ENCODE measurements at regions not wholly inside any gene's neighbourhood (a gene's known extent, or its start where the extent isn't known, plus 50 kb on each side); places are given as distances from the start of the nearest gene placed in this dataset.

GRCh38 chr11:27201454-27202302 lies 161.1 kb downstream of the BBOX1 start:
- TF ChIP-seq TAF1 (IDR thresholded peaks at IDR 0.05; ENCODE audit: borderline replicate concordance, insufficient read depth, low read length) (peak; percentile 77; the same call in 1 of the 2 replicates), FOXP2 (optimal IDR thresholded peaks at IDR 0.05; ENCODE audit: borderline replicate concordance, extremely low read depth, extremely low read length, insufficient read depth) (no peak), POLR2AphosphoS5 (IDR thresholded peaks at IDR 0.05; ENCODE audit: low read depth, low read length) (peak; percentile 58; the same call in 1 of the 2 replicates), SIN3A (IDR thresholded peaks at IDR 0.05; ENCODE audit: borderline replicate concordance, insufficient read depth, low read length) (peak; percentile 43; the same call in 1 of the 2 replicates), REST (IDR thresholded peaks at IDR 0.05; ENCODE audit: insufficient read depth in 1 of 2, low read depth in 2 of 2, low read length in 2 of 2) (peak in 1 of 2 experiments; percentile 37; a peak in 1 of 4 replicates)

GRCh38 chr11:27200779-27201453 lies 160.3 kb downstream of the BBOX1 start:
- TF ChIP-seq FOXP2 (optimal IDR thresholded peaks at IDR 0.05; ENCODE audit: borderline replicate concordance, extremely low read depth, extremely low read length, insufficient read depth) (no peak), REST (IDR thresholded peaks at IDR 0.05; ENCODE audit: insufficient read depth in 1 of 2, low read depth in 2 of 2, low read length in 2 of 2) (no peak), POLR2AphosphoS5 (IDR thresholded peaks at IDR 0.05; ENCODE audit: low read depth, low read length) (no peak), SIN3A (IDR thresholded peaks at IDR 0.05; ENCODE audit: borderline replicate concordance, insufficient read depth, low read length) (peak; percentile 80; the same call in 1 of the 2 replicates)

- TF ChIP-seq SIN3A (IDR thresholded peaks at IDR 0.05; ENCODE audit: borderline replicate concordance, insufficient read depth, low read length) (peak; percentile 68; the same call in 1 of the 2 replicates), FOXP2 (optimal IDR thresholded peaks at IDR 0.05; ENCODE audit: borderline replicate concordance, extremely low read depth, extremely low read length, insufficient read depth) (no peak), POLR2AphosphoS5 (IDR thresholded peaks at IDR 0.05; ENCODE audit: low read depth, low read length) (peak; percentile 66)
Measured at GRCh38 chr11:27196203-27196897, 155.7 kb downstream of the BBOX1 start.

DNA sequence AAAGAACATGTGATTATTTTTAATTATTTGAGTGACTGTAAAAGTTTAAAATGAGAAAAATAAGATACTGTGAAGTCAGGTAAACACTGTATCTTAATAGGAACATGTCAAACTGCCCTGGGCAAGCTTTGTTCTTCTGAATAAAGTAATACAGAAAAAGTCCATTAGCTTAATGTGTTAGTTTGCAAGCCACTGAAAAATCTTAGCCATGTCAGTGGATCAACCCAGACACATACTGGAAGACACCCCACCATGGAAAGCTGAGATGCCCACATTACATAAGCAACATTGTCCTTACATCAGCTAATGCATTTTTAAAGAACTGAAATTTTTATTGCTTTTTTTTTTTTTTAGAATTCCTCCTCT lies 155.2 kb downstream of the BBOX1 start:
- TF ChIP-seq FOXP2 (optimal IDR thresholded peaks at IDR 0.05; ENCODE audit: borderline replicate concordance, extremely low read depth, extremely low read length, insufficient read depth), result no peak

DNA sequence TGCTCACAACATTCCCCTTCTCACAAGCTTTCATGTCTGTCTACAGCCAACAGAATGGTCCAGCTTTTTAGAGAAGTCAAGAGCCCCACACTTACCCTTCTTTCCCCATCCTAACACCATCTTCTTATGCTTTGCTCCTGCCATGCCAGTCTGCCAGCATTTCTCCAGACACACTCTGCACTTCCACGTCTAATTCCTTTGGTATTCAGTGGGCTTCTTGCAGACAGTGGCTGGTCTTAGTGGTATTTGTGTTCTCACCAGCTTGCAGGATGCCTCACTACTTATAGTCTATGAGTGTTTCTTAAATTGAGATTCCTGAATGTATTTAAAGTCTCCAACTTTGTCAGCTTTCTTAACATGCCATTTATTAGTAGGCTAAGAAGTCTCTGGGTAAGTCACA lies 154.4 kb downstream of the BBOX1 start:
- TF ChIP-seq TAF1 (IDR thresholded peaks at IDR 0.05; ENCODE audit: borderline replicate concordance, insufficient read depth, low read length) (no peak), FOXP2 (optimal IDR thresholded peaks at IDR 0.05; ENCODE audit: borderline replicate concordance, extremely low read depth, extremely low read length, insufficient read depth) (no peak), SIN3A (IDR thresholded peaks at IDR 0.05; ENCODE audit: borderline replicate concordance, insufficient read depth, low read length) (no peak), REST (IDR thresholded peaks at IDR 0.05; ENCODE audit: insufficient read depth in 1 of 2, low read depth in 2 of 2, low read length in 2 of 2) (no peak), POLR2AphosphoS5 (IDR thresholded peaks at IDR 0.05; ENCODE audit: low read depth, low read length) (no peak)
